Lower leg skin (tissue), 3 donors: ENCODE measurements at regions not wholly inside any gene's neighbourhood (a gene's known extent, or its start where the extent isn't known, plus 50 kb on each side); places are given as distances from the start of the nearest gene placed in this dataset.

Source experiments
- POLR2A ChIP-seq, 2 donors: fragments of 450-650 bp; IDR thresholded peaks; one replicate each; pipeline ENCODE4 v1.6.1; 2016 to 2017; ENCODE audit warnings: antibody characterized with exemption in 2 of 2, mild to moderate bottlenecking in 1 of 2, moderate library complexity in 1 of 2
- TF ChIP-seq, protein P1 (sequence below), 3 donors: fragments of 450-650 bp; IDR thresholded peaks; one replicate each; pipeline ENCODE4 v1.5.1; 2016; ENCODE audit warnings: antibody characterized with exemption in 3 of 3, mild to moderate bottlenecking in 3 of 3, moderate library complexity in 2 of 3

DNA sequence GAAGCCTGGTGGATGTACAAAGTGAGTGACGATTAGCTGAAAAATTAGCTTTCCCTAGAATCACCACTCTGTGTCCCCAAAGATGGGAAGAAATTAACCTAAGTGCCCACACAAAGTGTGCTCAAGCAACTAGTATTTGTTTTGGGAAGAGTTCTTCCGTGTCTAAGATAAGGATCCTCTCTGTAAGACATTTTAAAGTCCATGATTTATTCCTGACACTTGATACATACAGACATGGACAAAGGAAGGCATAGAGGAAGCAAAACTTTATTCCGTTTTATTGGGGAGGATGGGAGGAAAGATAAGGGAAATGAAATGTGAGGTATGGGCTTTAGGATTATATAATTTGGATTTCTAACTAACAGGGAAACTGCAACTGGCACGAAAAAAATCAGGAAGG lies 1772.6 kb downstream of the EFNA5 start:
- TF ChIP-seq POLR2A (IDR thresholded peaks at IDR 0.05) = no peak
- TF ChIP-seq, protein P1, sequence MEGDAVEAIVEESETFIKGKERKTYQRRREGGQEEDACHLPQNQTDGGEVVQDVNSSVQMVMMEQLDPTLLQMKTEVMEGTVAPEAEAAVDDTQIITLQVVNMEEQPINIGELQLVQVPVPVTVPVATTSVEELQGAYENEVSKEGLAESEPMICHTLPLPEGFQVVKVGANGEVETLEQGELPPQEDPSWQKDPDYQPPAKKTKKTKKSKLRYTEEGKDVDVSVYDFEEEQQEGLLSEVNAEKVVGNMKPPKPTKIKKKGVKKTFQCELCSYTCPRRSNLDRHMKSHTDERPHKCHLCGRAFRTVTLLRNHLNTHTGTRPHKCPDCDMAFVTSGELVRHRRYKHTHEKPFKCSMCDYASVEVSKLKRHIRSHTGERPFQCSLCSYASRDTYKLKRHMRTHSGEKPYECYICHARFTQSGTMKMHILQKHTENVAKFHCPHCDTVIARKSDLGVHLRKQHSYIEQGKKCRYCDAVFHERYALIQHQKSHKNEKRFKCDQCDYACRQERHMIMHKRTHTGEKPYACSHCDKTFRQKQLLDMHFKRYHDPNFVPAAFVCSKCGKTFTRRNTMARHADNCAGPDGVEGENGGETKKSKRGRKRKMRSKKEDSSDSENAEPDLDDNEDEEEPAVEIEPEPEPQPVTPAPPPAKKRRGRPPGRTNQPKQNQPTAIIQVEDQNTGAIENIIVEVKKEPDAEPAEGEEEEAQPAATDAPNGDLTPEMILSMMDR (IDR thresholded peaks at IDR 0.05) = no peak
